ENCODE measurements at regions not wholly inside any gene's neighbourhood (a gene's known extent, or its start where the extent isn't known, plus 50 kb on each side); places are given as distances from the start of the nearest gene placed in this dataset.

DNA sequence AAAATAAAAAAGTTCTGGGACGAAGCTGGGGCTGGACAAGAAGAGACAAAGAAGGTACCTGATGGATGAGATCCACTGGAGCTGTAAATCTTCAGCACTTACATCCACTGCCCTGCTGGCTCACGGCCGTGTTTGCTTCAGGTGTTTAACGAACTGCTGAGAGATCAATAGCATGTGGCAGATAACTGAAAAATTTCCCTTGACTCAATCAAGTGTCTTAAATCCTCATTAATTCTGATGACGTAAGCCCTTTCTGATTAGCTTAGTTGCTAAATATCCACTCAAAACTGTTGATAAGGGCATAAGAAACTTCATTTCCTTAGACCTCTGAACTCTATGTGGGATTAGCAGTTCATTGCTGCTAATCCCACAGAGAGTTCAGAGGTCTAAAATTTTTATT is 354.2 kb upstream of the HS3ST1 start:
- no peak for FAIRE-seq

DNA sequence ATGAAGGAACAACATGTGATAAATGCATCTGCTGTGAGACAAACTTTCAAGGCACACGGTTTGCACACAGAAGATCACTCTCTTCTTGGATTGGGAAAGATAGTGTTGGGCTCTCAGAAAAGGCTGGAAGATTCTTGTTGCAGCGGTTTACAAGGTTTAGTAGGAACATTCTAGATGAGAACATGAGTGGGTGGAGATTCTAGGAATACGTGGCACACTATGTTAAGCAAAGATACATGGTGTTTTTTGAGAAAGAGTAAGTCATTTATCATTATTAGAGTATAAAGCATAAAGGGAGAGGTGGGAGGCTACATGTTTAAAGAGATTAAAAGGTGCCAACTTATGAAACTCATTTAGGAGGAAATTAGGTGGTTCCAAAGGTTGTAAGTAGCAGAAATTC is 348.8 kb upstream of the HS3ST1 start:
- Histone ChIP-seq H3K27me3 (ENCODE audit: control insufficient read depth, insufficient read depth, low read length) (no peaks in the 10 kb centered on the region), H3K36me3 (ENCODE audit: control insufficient read depth, insufficient read depth, low read length) (no peaks in the 10 kb centered on the region), H3K4me3 (ENCODE audit: low read depth, low read length) (no peak overlapping the region)
- FAIRE-seq (no peak), DNase-seq (ENCODE audit: low read depth) (no peak)
- TF ChIP-seq, protein P1, sequence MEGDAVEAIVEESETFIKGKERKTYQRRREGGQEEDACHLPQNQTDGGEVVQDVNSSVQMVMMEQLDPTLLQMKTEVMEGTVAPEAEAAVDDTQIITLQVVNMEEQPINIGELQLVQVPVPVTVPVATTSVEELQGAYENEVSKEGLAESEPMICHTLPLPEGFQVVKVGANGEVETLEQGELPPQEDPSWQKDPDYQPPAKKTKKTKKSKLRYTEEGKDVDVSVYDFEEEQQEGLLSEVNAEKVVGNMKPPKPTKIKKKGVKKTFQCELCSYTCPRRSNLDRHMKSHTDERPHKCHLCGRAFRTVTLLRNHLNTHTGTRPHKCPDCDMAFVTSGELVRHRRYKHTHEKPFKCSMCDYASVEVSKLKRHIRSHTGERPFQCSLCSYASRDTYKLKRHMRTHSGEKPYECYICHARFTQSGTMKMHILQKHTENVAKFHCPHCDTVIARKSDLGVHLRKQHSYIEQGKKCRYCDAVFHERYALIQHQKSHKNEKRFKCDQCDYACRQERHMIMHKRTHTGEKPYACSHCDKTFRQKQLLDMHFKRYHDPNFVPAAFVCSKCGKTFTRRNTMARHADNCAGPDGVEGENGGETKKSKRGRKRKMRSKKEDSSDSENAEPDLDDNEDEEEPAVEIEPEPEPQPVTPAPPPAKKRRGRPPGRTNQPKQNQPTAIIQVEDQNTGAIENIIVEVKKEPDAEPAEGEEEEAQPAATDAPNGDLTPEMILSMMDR (IDR thresholded peaks at IDR 0.05; ENCODE audit: insufficient read depth, low read length, severe bottlenecking) = no peak

More for the DNA sequence above, 354.2 kb upstream of the HS3ST1 start:
- TF ChIP-seq, protein P1 (IDR thresholded peaks at IDR 0.05; ENCODE audit: insufficient read depth, low read length, severe bottlenecking) = no peak
- no peak for DNase-seq (ENCODE audit: low read depth)
- no peaks in the 10 kb centered on the region for H3K27me3 ChIP-seq (ENCODE audit: control insufficient read depth, insufficient read depth, low read length)
- no peak overlapping the region for H3K4me3 ChIP-seq (ENCODE audit: low read depth, low read length)
- no peaks in the 10 kb centered on the region for H3K36me3 ChIP-seq (ENCODE audit: control insufficient read depth, insufficient read depth, low read length)

DNA sequence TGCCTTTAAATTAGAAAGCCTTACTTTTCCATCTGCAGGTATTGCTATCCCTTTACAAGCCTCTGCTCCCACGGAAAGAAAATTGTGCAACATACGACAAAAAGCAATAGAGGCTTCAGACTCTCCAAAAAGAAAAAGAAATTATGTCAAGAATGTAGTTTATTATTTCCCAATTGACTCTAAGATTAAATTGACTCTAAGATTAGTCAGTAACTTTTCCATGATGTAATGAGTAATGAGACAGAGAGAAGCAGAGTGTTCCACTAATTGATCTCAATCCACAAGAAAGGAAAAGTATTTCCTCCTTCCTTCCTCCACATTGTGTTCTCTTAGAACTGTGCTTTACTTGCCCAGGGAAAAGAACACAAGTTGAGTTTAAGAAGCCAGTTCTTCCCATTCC is 345.7 kb upstream of the HS3ST1 start:
- TF ChIP-seq, protein P1 (IDR thresholded peaks at IDR 0.05; ENCODE audit: insufficient read depth, low read length, severe bottlenecking) = no peak
- no peak for FAIRE-seq
- DNase-seq (ENCODE audit: low read depth) = peak; percentile 25

DNA sequence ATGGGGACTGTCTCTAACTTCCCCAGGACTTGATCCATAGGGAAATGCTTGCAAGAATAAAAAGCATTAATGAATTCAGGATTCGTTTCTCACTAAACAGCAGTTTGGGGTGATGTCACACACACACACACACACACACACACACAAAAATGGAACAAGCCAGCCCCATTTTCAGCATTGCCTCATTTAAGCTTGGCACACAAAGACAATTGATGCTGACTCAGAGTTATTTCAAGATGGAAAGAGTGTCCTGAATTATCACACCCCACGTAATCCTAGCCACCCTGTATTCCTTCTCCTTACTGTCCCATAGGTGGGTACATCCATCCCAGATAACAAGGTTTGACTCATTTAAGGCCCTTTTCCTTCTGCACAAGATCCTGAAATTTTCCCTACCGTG is 345.1 kb upstream of the HS3ST1 start:
- no peaks in the 10 kb centered on the region for H3K36me3 ChIP-seq (ENCODE audit: control insufficient read depth, insufficient read depth, low read length)
- FAIRE-seq (no peak), DNase-seq (ENCODE audit: low read depth) (peak; percentile 2)
- no peaks in the 10 kb centered on the region for H3K27me3 ChIP-seq (ENCODE audit: control insufficient read depth, insufficient read depth, low read length)
- TF ChIP-seq, protein P1 (IDR thresholded peaks at IDR 0.05; ENCODE audit: insufficient read depth, low read length, severe bottlenecking) = no peak
- H3K4me3 ChIP-seq (ENCODE audit: low read depth, low read length) = no peak overlapping the region

More for the DNA sequence above, 345.7 kb upstream of the HS3ST1 start:
- Histone ChIP-seq H3K36me3 (ENCODE audit: control insufficient read depth, insufficient read depth, low read length) (no peaks in the 10 kb centered on the region), H3K4me3 (ENCODE audit: low read depth, low read length) (no peak overlapping the region), H3K27me3 (ENCODE audit: control insufficient read depth, insufficient read depth, low read length) (no peaks in the 10 kb centered on the region)

DNA sequence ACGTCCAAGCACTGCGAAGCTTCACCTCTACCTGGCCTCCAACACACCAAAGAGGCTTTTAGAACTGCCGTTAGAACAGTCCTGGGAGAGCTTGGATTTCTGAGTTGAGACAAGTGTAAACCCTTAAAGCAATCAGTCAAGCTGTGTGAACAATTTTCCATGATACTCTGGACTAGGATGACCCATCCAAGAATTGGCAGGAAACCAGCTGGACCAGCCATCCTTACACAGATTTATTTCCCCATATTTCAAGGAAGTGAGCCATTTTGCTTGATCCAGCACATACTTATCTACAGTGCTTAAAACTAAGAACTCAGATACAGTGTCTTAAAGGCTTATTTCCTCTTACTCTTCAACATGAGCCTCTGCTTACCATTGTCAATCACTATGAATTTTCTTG is 340.7 kb upstream of the HS3ST1 start:
- H3K36me3 ChIP-seq (ENCODE audit: control insufficient read depth, insufficient read depth, low read length) = no peaks in the 10 kb centered on the region
- no peaks in the 10 kb centered on the region for H3K27me3 ChIP-seq (ENCODE audit: control insufficient read depth, insufficient read depth, low read length)
- FAIRE-seq (no peak), DNase-seq (ENCODE audit: low read depth) (peak; percentile 16)
- no peak overlapping the region for H3K4me3 ChIP-seq (ENCODE audit: low read depth, low read length)
- TF ChIP-seq, protein P1 (IDR thresholded peaks at IDR 0.05; ENCODE audit: insufficient read depth, low read length, severe bottlenecking) = no peak

DNA sequence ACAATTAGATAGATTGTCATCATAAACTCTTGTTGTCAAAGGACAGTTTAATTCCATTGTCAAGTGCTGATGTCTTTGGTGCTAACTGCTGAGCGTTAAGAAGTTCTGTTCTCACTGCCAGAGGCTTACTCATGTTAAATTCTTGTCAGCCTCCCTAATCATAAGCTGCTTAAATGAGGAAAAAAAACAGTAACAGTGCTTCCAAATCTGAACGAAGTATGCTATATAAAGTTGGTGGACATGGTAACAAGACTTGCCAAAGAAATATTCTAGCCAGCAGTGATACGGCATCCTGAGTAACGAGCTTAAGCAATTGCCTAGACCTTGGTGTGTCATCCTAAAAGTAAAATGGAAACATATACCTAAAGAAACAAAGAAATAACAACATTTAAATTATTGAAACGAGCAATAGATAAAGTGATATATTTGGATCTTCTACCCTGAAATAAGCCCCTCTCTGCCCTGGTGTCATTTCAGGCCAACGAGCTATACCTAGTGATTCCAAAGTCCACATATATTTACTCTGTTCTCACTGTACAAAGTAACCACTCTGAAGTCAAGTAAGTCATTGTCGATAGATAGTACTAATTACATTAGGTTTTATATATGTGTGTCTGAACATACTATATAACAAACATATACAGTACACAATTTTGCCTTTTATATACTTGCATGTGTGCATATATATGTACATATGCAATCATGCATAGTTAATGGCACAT is 339.7 kb upstream of the HS3ST1 start:
- TF ChIP-seq, protein P1 (IDR thresholded peaks at IDR 0.05; ENCODE audit: insufficient read depth, low read length, severe bottlenecking) = no peak
- H3K4me3 ChIP-seq (ENCODE audit: low read depth, low read length) = no peak overlapping the region
- no peak for FAIRE-seq

More for the DNA sequence above, 339.7 kb upstream of the HS3ST1 start:
- Histone ChIP-seq H3K36me3 (ENCODE audit: control insufficient read depth, insufficient read depth, low read length) (no peaks in the 10 kb centered on the region), H3K27me3 (ENCODE audit: control insufficient read depth, insufficient read depth, low read length) (no peaks in the 10 kb centered on the region)
- no peak for DNase-seq (ENCODE audit: low read depth)

Data from bronchial epithelial cell (primary cell).